NCI-H1092 treated with DMSO at 0.1 percent for 48 hours (cell line): ENCODE measurements at regions not wholly inside any gene's neighbourhood (a gene's known extent, or its start where the extent isn't known, plus 50 kb on each side); places are given as distances from the start of the nearest gene placed in this dataset.
"Not testable (repeated sequence)": the region's sequence is repeated elsewhere in the genome, so short reads cannot be mapped to it uniquely, and the experiment has no call there.

Experiments used
- DNase-seq: peaks from one replicate; lab custom pipeline; 2025; lab: John Stamatoyannopoulos, UW

DNA sequence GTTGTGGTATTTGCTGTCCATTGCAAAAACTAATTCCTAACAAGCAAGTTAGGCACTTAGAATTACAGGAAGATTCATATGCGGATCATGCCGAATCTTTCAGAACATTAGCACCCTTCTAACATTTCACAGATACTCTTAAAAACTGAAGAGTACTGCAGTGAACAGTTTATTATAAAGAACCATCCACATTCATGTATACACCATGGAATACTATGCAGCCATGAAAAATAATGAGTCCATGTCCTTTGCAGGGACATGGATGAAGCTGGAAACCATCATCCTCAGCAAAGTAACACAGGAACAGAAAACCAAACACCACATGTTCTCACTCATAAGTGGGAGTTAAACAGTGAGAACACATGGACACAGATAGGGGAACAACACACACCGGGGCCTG lies 319.9 kb downstream of the FGFR2 start:
- DNase-seq = not testable (repeated sequence)

DNA sequence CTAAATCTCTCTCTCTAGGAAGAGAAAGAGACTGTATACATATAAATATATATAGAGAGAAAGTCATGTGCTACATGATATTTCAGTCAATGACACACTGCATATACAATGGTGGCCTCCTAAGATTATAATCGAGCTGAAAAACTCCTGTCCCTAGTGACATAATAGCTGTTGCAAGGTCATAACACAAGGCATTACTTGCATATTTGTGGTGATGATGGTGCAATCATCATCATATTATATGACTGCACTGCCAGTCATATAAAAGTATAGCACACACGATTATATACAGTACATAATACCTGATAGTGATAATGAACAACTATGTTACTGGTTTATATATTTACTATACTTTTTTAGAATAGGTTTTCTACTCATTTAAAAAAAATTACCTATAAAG lies 316.7 kb downstream of the FGFR2 start:
- DNase-seq = no peak

DNA sequence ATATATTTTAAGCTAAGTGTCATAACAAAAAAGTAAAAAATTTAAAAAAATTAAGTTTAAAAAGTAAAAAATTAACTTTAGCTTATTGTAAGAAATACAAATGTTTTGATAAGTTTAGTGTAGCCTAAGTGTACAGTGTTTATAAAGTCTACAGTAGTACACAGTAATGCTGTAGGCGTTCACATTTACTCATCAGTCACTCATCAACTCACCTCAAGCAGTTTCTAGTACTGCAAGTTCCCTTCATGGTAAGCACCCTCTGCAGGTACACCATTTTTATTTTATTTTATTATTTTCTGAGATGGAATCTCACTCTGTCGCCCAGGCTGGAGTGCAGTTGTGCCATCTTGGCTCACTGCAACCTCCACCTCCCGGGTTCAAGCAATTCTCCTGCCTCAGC lies 316.0 kb downstream of the FGFR2 start:
- DNase-seq = no peak

DNA sequence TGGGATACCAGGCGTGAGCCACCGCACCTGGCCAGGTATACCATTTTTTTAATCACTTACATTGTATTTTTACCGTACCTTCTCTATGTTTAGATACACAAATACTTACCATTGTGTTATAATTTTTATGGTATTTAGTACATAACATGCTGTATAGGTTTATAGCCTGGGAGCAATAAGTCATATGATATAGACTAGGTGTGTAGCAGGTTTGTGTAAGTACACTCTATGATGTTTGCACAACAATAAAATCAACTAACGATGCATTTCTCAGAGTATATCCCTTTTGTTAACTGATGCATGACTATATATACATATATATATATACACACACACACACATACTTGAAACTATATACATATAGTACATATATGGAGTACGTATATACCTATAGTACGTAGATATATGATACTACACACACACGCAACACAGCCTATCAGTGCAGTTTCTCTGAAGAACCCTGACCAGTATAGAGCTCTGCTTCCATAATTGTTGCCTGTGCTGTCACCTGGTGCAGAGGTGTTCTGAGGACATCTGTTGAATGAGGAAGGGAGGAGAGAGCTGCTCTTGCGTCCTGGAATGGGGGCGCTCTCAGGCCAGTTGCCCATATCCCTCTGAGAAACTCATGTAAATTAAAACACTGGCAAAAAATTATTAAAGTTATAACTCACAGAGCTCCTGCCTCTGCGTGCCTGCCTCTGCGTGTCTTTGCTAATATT lies 315.3 kb downstream of the FGFR2 start:
- DNase-seq = no peak

DNA sequence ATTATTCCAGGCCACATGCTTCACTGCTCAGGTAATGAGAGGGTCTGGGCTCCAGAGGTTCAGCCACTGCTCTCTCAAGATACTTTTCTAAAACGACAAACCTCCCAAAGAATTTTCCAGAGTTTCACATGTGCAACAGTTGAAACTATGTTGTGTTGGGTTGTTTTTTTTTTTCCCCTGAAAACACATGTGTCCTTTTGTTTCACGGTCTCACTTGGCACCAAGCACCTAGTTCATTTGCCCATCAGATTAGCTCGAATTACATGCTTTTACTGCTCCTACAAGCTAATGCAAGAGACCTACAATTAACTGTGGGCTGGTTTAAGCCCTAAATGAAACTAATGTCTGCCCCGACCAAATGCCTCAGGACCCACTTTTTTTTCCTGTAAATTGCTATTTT lies 313.3 kb downstream of the FGFR2 start:
- no peak for DNase-seq

DNA sequence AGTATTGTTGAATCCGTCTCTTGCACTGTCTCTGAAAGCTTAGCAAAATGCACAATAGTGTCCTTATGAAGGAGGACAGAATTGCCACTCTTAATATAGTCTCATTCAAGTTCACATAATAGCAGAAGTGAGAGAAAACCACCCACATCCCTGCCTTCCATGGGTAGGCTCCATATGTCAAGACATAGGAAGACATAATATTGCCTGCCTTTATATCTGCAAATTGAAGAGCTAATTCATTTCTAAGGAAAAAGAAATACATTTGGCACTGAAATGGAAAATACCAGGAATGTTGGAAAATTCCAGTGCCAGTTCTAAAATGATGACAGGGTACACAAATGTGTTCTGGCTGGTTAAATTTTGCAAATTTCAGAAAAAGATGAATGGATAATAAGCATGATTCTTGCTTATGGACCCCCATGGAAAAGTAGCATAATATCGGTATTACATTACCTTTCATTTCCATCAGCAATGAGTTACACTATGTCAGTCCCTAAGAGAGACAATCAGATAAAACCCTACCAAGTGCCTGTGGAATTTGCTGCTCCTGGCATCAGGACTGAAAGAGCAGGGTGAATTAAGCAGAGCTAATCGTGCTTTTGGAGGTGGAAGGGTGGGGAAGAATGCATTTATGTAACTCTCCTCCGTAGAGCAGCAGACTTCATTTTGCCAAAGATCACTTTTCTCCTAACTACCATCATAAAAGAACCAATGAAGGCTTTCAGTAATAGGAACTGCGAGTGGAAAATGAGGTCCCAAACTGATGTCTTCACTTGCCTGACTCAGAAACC lies 312.6 kb downstream of the FGFR2 start:
- DNase-seq = no peak

DNA sequence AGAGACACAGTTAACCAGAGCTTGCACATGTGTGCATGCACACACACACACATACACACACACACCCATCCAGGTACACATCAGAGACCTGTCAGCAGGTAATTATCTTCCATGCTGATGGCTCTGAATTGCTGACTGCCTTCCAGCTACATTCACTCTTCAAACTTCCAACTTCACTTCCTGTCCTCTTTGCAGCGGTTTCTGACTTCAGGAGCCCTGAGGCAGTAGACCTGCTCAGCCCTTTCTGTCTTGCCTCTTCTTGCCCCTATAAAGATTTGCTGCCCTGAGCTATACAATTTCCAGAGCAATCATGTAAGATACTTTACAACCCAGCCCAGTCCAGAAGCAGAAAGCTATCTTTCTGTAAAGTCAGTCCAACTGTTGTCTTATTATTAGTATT lies 310.2 kb downstream of the FGFR2 start:
- DNase-seq = no peak

DNA sequence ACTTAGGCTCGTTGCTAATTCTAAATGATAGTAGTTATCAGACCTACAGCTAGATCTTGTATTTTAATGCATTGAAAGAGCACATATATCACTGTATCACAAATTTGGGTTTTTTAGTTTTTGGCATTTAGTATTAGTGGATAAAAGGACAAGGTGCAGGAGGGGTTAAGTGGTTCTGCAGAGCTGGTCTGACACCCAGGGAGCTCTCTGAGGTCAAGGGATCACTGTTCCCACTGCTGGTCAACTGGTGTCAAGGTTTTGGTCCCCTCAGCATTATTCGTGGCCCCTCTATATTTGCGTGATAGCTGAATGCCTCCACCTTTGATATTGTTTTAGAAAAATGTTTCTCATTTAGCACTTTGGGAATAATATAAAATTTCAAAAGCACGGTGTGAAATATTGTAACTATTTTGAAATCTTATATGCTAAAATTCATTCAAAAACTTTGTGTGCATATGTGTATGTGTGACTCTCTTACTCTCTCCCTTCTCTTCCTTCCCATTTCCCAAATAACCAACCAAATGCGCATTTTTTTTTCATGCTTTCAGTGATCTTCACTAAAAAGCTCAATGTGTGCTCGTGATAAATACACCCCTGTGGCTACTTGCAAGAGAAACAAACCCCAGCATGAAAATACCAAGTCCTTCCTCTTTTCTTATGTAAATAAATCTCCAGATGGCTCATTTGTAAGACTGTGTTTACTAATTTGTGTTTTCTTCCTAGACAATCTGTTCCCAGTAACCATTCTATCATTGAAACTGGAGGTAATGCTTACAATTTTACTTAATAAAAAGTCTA lies 309.2 kb downstream of the FGFR2 start:
- no peak for DNase-seq

DNA sequence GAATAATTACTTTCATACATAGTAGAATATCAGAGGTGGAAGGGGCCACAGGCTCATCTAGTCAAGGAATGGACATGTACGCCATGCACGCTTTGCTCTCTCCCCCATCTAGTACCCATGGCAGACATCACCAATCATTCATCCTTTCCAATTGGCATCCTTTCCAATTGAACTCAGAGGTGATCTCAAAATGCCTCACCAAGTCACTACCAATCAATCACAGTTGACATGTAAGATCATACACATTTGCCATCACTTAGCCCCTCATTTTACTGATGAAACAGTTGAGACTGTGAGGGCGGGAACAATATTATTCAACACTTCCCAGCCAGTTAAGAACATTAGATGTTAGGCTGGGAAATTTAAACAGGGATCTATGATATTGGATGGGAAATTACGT lies 308.4 kb downstream of the FGFR2 start:
- no peak for DNase-seq

DNA sequence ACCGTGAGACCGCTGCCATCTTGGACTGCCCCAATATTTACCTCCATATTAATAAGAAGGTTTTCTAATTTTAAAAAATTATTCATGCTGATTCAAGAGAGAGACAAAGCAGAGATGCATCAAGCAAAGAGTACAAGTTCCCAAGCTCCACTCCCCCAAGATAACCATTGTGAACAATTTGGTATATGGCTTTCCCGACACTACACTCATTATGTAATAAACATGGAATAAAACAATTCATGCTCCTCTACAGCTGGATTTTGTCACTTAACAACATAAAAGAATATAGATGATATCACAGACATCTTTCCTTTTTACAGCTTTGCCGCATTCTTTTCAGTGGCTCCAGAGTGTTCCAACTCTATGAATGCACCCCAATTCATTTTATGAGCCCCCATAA lies 307.6 kb downstream of the FGFR2 start:
- no peak for DNase-seq

DNA sequence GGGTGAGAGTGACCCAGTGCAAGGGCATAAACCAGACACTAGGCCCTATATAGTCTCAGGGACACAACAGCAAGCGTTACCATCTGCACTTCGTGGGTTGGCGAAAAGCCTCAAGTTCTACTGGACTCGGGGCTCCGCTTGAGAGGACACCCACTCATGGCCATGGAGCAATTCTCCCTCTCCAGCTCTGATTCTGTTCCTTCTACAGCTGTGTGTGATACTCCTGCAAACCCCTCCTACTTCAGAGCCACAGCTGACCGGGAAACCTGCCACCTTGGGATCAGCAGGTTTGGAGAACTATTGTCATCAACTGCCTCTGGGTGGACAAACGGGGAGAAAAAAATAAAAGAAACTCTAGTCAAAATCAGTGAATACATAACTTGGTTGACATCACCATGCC lies 306.9 kb downstream of the FGFR2 start:
- DNase-seq = no peak

DNA sequence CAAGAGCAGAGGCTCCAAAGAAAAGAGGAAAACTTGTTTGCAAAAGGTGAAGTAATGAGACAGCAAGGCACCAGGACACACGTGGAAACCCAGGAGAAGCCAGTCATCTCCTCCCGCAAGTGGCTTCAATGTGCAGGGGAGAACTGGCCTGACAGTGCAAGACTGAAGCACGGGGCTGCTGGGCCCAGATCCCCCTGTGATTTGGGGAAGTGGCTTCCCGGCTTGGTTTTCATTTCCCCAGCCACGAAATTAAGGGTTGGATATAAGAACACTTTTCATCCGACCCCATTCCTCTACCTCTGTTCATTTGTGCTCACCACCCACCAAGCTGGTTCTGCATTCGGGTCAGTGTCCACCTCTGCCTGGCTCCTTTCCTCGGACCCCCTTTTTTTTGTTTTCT lies 306.4 kb downstream of the FGFR2 start:
- no peak for DNase-seq

DNA sequence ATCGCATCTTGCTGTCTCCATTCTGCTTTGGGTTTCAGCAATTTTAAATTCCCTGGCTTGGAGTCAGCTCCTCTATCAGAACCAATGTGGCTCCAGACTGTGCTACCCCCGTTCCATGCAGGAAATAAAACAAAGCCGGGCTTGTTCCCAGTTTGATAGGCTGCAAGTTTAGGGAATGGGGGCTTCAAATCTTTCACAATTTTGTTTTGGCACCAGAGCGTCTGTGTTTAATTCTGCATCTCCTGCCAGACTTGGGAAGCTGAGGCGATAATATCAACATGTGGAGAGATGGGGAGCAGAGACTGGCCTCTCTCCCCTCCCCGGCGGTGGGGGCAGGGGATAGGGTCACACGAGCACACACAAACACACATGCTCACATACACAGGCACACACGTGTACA lies 305.9 kb downstream of the FGFR2 start:
- no peak for DNase-seq

DNA sequence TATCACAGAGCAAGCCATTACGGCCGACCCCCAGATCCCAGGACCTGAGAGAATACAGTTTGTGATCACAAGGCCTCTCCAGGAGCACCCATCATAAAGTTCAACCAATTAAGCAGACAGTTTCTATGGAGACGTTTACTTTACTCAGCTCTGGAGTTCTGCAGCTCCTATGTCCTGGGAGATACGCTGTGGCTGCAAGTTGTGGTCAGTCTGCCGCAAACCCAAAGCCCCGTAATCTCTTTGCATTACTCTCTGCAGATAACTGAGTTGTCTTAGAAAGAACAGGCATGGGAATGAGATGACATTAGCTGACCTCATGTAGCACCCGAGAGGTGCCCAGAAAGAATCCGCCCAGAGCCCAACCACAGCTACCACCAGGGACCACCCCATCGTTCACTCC lies 305.1 kb downstream of the FGFR2 start:
- DNase-seq = no peak

DNA sequence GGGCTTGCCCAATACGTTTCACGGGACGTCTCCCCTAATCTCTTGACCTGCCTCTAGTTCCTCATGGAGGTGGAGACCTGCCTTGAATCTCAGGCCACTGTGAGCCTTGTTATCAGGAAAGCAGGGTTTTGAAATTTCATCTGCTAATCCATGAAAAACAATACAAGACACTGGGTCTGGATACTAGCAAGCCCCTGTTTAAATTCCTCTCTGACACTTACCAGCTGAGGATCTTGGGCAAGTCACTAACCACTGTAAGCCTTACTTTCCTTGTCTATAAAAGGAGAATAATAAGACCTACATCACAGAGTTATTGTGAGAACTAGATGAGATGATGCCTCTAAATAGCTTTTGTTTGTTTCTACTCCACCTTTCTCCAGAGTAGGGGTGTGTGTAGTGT lies 303.6 kb downstream of the FGFR2 start:
- no peak for DNase-seq

DNA sequence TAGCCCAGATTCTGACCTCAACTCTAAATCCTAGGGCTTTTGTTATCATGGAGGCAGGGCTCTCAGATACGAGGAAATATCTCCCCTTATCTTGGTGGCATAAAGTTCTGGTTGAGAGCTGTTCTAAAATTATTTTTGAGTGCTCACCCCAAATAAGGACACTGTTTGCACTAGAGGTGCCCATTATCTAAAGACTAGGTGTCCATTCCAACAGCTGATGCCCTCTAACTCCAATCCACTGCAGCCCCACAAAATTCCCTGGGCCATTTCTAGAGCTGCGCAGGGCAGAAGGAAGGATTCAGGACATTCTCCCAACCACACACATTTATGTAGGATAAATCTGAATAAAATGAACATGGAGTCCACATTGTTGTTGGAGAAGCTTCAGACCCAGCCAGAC lies 301.9 kb downstream of the FGFR2 start:
- no peak for DNase-seq

DNA sequence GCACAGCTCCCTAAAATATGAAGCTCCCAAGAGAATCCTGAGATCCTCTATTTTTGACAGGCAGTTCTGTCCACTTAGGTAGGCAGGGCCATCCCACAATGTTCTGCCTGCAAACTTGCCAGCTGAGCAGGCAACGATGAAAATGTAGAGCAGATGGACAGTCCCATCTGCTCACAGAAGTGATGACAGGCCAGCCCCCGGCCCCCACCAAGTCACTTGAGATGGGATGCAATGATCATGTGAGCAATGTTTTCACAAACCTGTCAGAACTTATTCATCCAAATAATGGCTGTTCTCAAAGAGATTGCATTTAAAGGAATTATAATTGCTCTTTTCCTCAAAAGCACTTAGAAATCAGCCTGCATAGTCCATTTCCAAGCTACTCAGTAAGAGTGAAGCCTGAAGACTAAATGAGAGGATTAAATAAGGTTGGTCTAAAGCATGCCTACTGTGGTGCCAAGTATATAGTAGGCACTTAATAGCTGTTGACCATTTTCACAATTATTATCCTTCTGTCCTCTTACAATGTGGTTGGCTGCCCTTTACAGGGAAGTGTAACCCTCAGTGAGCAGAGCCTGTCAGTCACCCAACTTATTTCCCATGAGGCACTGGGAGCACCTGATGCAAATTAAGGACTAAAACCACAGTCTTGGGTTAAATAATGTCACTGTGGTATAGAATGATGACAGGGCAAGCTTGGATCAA lies 301.2 kb downstream of the FGFR2 start:
- DNase-seq = no peak

DNA sequence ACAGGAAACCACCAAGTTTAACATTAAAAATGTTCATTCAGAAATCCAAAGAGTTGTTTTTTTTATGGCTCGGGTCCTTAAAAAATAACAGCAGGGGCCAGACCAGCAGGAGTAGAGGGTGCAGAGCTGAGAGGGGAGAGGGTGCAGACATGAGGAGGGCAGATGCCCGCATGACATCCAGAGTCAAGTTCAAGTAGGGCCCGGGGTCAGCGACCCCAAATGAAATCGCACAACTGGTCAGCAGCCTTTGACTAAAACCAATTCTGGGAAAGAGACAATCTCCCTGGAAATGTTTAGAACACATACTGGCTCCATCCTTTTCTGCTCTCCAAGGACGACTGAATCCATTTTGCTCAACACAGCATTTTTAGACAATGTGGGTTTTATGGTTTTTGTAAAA lies 297.5 kb downstream of the FGFR2 start:
- DNase-seq = no peak

DNA sequence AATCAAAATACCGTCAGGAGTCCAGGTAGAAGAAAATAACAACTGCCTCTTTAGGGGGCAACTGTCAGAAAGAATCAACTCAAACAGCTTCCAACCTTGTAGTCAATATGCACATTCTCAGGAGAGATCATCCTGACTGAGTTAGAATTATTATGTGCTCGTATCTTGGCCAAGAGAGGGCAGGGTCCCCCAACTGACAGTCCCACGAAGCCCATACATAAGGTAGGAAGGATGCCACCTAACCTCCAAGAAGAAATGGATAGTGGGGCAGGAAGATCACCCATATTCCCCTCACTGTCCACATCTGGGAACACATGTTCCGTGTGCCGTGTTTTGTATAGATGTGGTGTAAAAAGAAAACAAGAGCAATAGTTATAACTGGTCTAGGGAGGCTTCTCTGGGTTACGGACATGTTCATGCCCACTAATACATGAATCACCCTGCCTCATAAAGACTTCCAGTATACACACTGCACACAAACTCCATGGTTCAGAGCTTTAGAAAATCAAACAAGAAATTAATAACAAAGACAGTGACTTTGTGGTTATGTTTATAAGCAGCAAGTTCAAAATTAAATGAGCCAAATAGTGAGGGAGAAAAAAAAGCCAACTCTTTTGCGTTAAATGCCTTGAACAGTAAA lies 295.6 kb downstream of the FGFR2 start:
- DNase-seq = no peak

DNA sequence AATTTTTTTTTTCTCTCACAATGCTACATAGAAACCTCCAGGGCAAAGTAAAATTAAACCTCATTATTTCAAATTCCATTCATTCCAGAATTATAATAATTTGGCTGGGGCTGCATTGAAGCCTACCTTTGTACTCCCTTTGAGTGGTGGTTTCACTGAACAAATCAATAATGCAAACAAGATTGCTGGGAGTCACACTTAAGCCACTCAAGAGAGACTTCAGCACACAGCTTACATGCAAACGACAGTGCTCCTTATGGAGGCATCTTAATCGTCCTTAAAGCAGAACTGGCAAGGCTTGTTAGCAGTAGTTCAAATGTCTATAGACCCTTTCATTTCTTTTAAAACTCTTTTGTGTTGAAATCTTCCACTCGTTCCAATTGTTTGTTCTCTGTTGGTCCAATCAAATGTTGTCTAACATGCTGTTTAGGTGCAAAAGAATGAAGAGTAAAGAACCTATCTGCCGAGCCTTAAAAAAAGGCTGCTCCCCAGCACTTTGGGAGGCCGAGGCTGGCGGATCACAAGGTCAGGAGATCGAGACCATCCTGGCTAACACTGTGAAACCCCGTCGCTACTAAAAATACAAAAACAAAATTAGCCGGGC lies 294.9 kb downstream of the FGFR2 start:
- DNase-seq = no peak

DNA sequence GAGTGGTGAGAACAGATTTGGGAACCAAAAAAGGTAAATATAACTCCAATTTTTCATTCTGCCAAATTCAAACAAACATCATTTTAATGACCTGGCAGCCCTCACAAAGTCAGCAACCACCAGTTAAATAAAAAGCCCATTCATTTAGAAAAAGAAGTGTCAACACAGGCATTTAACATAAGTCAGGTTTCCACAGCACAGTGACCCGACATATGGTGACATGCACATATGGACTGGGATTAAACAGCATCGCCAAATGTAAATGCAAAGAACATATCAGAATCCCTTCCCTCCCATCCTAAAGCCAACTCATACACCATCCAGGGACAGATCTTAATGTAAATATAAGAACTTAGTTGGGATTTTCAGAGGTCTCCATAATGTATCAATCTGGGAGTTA lies 293.2 kb downstream of the FGFR2 start:
- no peak for DNase-seq
